PC-9 (cell line): ENCODE measurements at regions not wholly inside any gene's neighbourhood (a gene's known extent, or its start where the extent isn't known, plus 50 kb on each side); places are given as distances from the start of the nearest gene placed in this dataset.

Experiments used
- BruUV-seq: library from RNA; stranded (reverse); fragments of 400-500 nt; replicated peaks from 2 replicates; lab custom pipeline; 2021; lab: Mats Ljungman, UMichigan
- CTCF ChIA-PET: fragments of 300-600 bp; sonication (Branson Sonifier 250); formaldehyde crosslinking; loops from one replicate; lab custom pipeline; 2022; ENCODE audit warnings: antibody characterized with exemption; lab: Charles Lee
- POLR2A ChIA-PET: fragments of 300-600 bp; sonication (Branson Sonifier 250); formaldehyde crosslinking; loops from one replicate; lab custom pipeline; 2022; ENCODE audit warnings: antibody characterized with exemption; ENCODE audit not compliant: unreplicated experiment; lab: Charles Lee
- DNase-seq, 2 experiments: peaks; one replicate each; pipeline versions ENCODE4 v3.0.0 to v3.0.0-alpha.2; 2015 to 2022; ENCODE audit warnings: mixed read lengths in 1 of 2
- H2AFZ ChIP-seq: fragments of 200-600 bp; sonication (generic); 2 replicates; pipeline ENCODE4 v1.8.1; 2017; ENCODE audit warnings: antibody characterized with exemption
- H3F3A ChIP-seq: fragments of 200-600 bp; sonication (generic); 2 replicates; pipeline ENCODE4 v1.8.1; 2017; ENCODE audit warnings: antibody characterized with exemption, mild to moderate bottlenecking, low read depth; ENCODE audit not compliant: insufficient read depth
- H3K27ac ChIP-seq: fragments of 200-600 bp; sonication (generic); 2 replicates; pipeline ENCODE4 v1.6.1; 2016; ENCODE audit warnings: mixed run types
- H3K27me3 ChIP-seq: fragments of 200-600 bp; sonication (generic); 2 replicates; pipeline ENCODE4 v1.6.1; 2016; ENCODE audit warnings: low read depth, mixed run types; ENCODE audit not compliant: insufficient read depth
- H3K36me3 ChIP-seq: fragments of 200-600 bp; sonication (generic); 2 replicates; pipeline ENCODE4 v1.6.1; 2016; ENCODE audit warnings: low read depth, mixed run types
- H3K4me1 ChIP-seq: fragments of 200-600 bp; sonication (generic); replicated peaks from 2 replicates; pipeline ENCODE4 v1.6.1; 2016; ENCODE audit warnings: mixed run types; ENCODE audit not compliant: insufficient read depth
- H3K4me2 ChIP-seq: fragments of 200-600 bp; sonication (generic); 2 replicates; pipeline ENCODE4 v1.6.1; 2017; ENCODE audit warnings: mixed run types
- H3K4me3 ChIP-seq: fragments of 200-600 bp; sonication (generic); 2 replicates; pipeline ENCODE4 v1.6.1; 2016; ENCODE audit warnings: mixed run types
- H3K79me2 ChIP-seq: fragments of 200-600 bp; sonication (generic); 2 replicates; pipeline ENCODE4 v1.6.1; 2017; ENCODE audit warnings: low read depth, mixed run types
- H3K9me2 ChIP-seq: fragments of 200-600 bp; sonication (generic); 2 replicates; pipeline ENCODE4 v1.8.1; 2017; ENCODE audit warnings: mild to moderate bottlenecking; ENCODE audit not compliant: insufficient read depth
- H3K9me3 ChIP-seq: fragments of 200-600 bp; sonication (generic); 2 replicates; pipeline ENCODE4 v1.8.1; 2016; ENCODE audit warnings: low read depth; ENCODE audit not compliant: insufficient read depth
- H4K20me1 ChIP-seq: fragments of 200-600 bp; sonication (generic); 2 replicates; pipeline ENCODE4 v1.8.1; 2017; ENCODE audit not compliant: insufficient read depth
- EZH2 ChIP-seq: fragments of 200-600 bp; sonication (generic); IDR thresholded peaks from 2 replicates; pipeline ENCODE4 v1.8.0; 2017; ENCODE audit warnings: antibody characterized with exemption, low read depth
- intact Hi-C: fragments of 100-400 bp; cut with micrococcal nuclease; formaldehyde crosslinking; loops from one replicate; pipeline ENCODE4 v1.10.0; 2022; ENCODE audit not compliant: unreplicated experiment
- TF ChIP-seq, protein P1 (sequence below): fragments of 200-600 bp; sonication (generic); conservative IDR thresholded peaks from 2 replicates; pipeline ENCODE4 v1.6.1; 2017; ENCODE audit warnings: mixed run types, antibody characterized with exemption, mild to moderate bottlenecking, moderate library complexity

DNA sequence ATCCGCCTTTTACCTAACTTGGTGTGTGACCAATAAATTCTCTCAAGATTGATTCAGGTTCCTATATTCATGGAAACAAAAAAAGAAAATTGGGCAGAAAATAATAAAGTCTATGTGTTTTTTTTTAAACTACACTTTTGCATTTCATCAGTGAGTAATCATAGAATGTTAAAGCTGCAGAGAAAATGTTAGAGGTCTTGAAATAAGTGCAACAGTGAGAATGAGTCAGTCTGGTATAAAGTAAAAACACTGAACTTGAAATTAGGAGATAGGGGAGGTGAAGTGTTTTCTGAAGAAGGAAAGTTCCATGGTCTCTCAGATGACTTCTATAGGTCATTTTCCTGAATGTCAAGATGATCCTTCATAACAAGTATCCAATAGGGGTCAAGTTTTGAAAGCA lies 202.6 kb upstream of the NRP1 start:
- H4K20me1 ChIP-seq, result no peaks in the 10 kb centered on the region
- 0 out of 2 replicates have a peak, but pooled peaks cover 6% of the 10 kb centered on the region for H3K4me1 ChIP-seq
- no peaks in the 10 kb centered on the region for H3K9me3 ChIP-seq
- no peak for TF ChIP-seq EZH2
- TF ChIP-seq, protein P1, sequence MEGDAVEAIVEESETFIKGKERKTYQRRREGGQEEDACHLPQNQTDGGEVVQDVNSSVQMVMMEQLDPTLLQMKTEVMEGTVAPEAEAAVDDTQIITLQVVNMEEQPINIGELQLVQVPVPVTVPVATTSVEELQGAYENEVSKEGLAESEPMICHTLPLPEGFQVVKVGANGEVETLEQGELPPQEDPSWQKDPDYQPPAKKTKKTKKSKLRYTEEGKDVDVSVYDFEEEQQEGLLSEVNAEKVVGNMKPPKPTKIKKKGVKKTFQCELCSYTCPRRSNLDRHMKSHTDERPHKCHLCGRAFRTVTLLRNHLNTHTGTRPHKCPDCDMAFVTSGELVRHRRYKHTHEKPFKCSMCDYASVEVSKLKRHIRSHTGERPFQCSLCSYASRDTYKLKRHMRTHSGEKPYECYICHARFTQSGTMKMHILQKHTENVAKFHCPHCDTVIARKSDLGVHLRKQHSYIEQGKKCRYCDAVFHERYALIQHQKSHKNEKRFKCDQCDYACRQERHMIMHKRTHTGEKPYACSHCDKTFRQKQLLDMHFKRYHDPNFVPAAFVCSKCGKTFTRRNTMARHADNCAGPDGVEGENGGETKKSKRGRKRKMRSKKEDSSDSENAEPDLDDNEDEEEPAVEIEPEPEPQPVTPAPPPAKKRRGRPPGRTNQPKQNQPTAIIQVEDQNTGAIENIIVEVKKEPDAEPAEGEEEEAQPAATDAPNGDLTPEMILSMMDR, result no peak
- H3K36me3 ChIP-seq, result no peaks in the 10 kb centered on the region
- no peak overlapping the region for H3K27ac ChIP-seq
- no peak overlapping the region for H3K4me3 ChIP-seq
- intact Hi-C loops, result no loop called here
- no peak overlapping the region for H2AFZ ChIP-seq
- no peaks in the 10 kb centered on the region for H3K27me3 ChIP-seq
- POLR2A ChIA-PET, result no interaction called here
- no peaks in the 10 kb centered on the region for H3F3A ChIP-seq
- BruUV-seq, result no TSS peak
- no peaks in the 10 kb centered on the region for H3K79me2 ChIP-seq
- no peak for DNase-seq
- no peaks in the 10 kb centered on the region for H3K9me2 ChIP-seq
- no peak overlapping the region for H3K4me2 ChIP-seq
- CTCF ChIA-PET, result no interaction called here

DNA sequence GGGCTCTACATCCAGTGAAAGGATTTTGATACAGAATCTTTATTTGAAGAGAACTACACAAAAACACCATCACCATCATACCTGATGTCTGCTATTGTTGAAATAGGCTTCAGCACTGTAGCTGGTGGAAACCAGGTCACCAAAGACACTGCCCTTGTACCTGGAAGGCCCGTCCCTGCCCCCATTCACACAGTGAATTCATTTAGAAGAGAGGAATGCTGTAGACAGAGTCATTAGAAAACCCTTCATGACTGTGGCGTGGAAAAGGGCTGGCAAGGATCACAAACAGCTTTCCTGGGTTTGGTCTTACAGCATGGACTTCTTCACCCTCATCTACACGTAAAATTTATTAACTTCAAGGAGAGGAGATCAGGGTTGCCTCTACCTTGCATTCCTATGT lies 202.0 kb upstream of the NRP1 start:
- Histone ChIP-seq H2AFZ (no peak overlapping the region), H3K9me2 (no peaks in the 10 kb centered on the region), H3K9me3 (no peaks in the 10 kb centered on the region), H3K4me2 (no peak overlapping the region), H3K27me3 (no peaks in the 10 kb centered on the region), H3K4me1 (0 out of 2 replicates have a peak, but pooled peaks cover 6% of the 10 kb centered on the region), H3K4me3 (no peak overlapping the region), H3K36me3 (no peaks in the 10 kb centered on the region), H4K20me1 (no peaks in the 10 kb centered on the region), H3K79me2 (no peaks in the 10 kb centered on the region), H3F3A (no peaks in the 10 kb centered on the region), H3K27ac (no peak overlapping the region)
- CTCF ChIA-PET, result no interaction called here
- intact Hi-C loops, result no loop called here
- TF ChIP-seq, protein P1, result no peak
- TF ChIP-seq EZH2, result no peak
- no TSS peak for BruUV-seq
- POLR2A ChIA-PET, result interaction anchor here (0.5 kb wide), 1 partner anchor 9 kb away, joined by 6 read pairs; no protein-coding TSS in a partner anchor
- no peak for DNase-seq

DNA sequence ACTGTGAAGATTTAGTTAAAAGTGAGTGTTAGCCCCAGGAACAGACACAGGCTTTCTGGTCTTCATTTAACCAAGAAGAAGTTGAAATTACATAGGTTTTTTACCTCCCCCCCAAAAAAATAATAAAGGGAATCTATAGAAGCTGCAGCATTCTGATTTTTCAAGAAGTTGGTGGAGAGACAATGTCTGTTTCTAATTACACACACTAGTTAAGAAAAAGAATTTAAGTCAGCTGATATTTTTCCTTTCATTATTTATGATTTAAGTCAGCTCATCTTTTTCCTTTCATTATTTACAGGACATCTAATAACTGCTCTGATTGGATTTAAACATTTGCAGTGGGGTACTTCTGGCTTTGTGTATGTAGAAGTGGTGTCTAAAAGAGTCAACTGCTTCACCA lies 201.4 kb upstream of the NRP1 start:
- H4K20me1 ChIP-seq, result no peaks in the 10 kb centered on the region
- intact Hi-C loops, result no loop called here
- H3K4me2 ChIP-seq, result no peak overlapping the region
- no peak for DNase-seq
- H3K9me3 ChIP-seq, result no peaks in the 10 kb centered on the region
- no peak for TF ChIP-seq EZH2
- TF ChIP-seq, protein P1, result no peak
- no peaks in the 10 kb centered on the region for H3K79me2 ChIP-seq
- POLR2A ChIA-PET, result no interaction called here
- no peaks in the 10 kb centered on the region for H3K27me3 ChIP-seq
- CTCF ChIA-PET, result no interaction called here
- H2AFZ ChIP-seq, result no peak overlapping the region
- no TSS peak for BruUV-seq
- H3K4me1 ChIP-seq, result 0 out of 2 replicates have a peak, but pooled peaks cover 6% of the 10 kb centered on the region
- H3K36me3 ChIP-seq, result no peaks in the 10 kb centered on the region
- no peaks in the 10 kb centered on the region for H3K9me2 ChIP-seq
- no peak overlapping the region for H3K4me3 ChIP-seq
- H3F3A ChIP-seq, result no peaks in the 10 kb centered on the region
- H3K27ac ChIP-seq, result no peak overlapping the region
